ENCODE measurements at regions not wholly inside any gene's neighbourhood (a gene's known extent, or its start where the extent isn't known, plus 50 kb on each side); places are given as distances from the start of the nearest gene placed in this dataset.

DNA sequence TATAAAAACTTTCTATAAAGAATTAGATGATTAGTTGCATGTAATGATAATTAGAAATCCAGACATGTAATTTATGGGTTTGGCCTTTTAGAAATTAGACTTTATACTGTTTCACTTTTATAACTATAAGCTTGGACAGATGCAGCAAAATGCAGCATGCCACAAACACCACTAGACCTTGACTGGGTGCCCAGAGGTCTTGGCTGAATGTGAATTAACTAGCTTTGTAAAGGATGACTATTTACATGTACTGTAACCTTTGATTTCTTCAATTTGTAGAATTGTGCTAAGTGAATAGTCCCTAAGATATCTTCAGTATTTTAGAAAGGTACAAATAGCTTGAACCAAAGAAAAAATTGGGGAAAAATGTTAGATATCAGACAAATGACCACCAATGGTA is 2168.1 kb downstream of the MAT2B start:
- H3K4me1 Mint-ChIP-seq: no peaks in the 10 kb centered on the region
- ATAC-seq (ENCODE audit: low read depth) (no peak), DNase-seq (no peak)
- ChIA-PET CTCF (no interaction called here), POLR2A (no interaction called here)
- H3K4me3 Mint-ChIP-seq: no peak overlapping the region
- no peak overlapping the region for H3K4me3 ChIP-seq (ENCODE audit: control extremely low read depth in 1 of 5, extremely low read depth in 1 of 5, insufficient read depth in 1 of 5, low read depth in 2 of 5, low read length in 4 of 5)
- H3K9me3 Mint-ChIP-seq (ENCODE audit: insufficient read depth): no peaks in the 10 kb centered on the region
- no peaks in the 10 kb centered on the region for H4K20me1 ChIP-seq (ENCODE audit: control insufficient read depth, insufficient read depth, low read length, poor library complexity, severe bottlenecking)
- H2AFZ ChIP-seq (ENCODE audit: insufficient read depth, low read depth, low read length, poor library complexity, severe bottlenecking): no peak overlapping the region
- H3K9ac ChIP-seq (ENCODE audit: low read length): no peak overlapping the region
- no peaks in the 10 kb centered on the region for H3K79me2 ChIP-seq (ENCODE audit: control insufficient read depth, insufficient read depth, low read length)
- no peak overlapping the region for H3K27ac ChIP-seq (ENCODE audit: low read length in 2 of 2)
- H3K27ac Mint-ChIP-seq: no peak overlapping the region
- H3K9me3 ChIP-seq (ENCODE audit: control extremely low read depth in 1 of 3, control insufficient read depth in 2 of 3, insufficient read depth in 1 of 3, low read length in 2 of 3): no peaks in the 10 kb centered on the region
- H3K36me3 ChIP-seq (replicated peaks in 1 of 2; ENCODE audit: control extremely low read depth in 1 of 2, control insufficient read depth in 1 of 2, extremely low read depth in 1 of 2, insufficient read depth in 2 of 2, low read length in 1 of 2): no peaks in the 10 kb centered on the region
- no peaks in the 10 kb centered on the region for H3K4me1 ChIP-seq (ENCODE audit: control insufficient read depth in 2 of 2, insufficient read depth in 2 of 2, low read length in 2 of 2)
- intact Hi-C loops (cut with micrococcal nuclease): no loop called here
- H3K27me3 Mint-ChIP-seq: no peaks in the 10 kb centered on the region
- H3K27me3 ChIP-seq (replicated peaks in 1 of 4; ENCODE audit: control extremely low read depth in 1 of 4, control insufficient read depth in 3 of 4, insufficient read depth in 4 of 4, low read length in 3 of 4): no peaks in the 10 kb centered on the region
- H3K4me2 ChIP-seq (replicated peaks; ENCODE audit: low read depth, low read length, poor library complexity, severe bottlenecking): no peak overlapping the region
- no peak for TF ChIP-seq EZH2 (IDR thresholded peaks at IDR 0.05; ENCODE audit: borderline replicate concordance, insufficient read depth, low read depth, low read length, poor library complexity, severe bottlenecking)
- TF ChIP-seq, protein P1, sequence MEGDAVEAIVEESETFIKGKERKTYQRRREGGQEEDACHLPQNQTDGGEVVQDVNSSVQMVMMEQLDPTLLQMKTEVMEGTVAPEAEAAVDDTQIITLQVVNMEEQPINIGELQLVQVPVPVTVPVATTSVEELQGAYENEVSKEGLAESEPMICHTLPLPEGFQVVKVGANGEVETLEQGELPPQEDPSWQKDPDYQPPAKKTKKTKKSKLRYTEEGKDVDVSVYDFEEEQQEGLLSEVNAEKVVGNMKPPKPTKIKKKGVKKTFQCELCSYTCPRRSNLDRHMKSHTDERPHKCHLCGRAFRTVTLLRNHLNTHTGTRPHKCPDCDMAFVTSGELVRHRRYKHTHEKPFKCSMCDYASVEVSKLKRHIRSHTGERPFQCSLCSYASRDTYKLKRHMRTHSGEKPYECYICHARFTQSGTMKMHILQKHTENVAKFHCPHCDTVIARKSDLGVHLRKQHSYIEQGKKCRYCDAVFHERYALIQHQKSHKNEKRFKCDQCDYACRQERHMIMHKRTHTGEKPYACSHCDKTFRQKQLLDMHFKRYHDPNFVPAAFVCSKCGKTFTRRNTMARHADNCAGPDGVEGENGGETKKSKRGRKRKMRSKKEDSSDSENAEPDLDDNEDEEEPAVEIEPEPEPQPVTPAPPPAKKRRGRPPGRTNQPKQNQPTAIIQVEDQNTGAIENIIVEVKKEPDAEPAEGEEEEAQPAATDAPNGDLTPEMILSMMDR (IDR thresholded peaks at IDR 0.05): no peak

DNA sequence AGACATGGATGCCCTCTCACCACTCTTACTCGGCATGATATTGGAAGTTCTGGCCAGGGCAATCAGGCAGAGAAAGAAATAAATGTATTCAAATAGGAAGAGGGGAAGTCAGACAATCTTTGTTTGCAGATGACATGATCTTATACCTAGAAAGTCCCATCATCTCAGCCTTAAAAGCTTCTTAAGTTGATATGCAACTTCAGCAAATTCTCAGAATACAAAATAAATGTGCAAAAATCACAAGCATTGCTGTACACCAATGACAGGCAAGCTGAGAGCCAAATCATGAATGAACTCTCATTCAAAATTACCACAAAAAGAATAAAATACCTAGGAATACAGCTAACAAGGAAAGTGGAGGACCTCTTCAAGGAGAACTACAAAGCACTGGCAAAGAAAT is 2190.4 kb downstream of the MAT2B start:
- TF ChIP-seq, protein P1 (IDR thresholded peaks at IDR 0.05): no peak
- TF ChIP-seq EZH2 (IDR thresholded peaks at IDR 0.05; ENCODE audit: borderline replicate concordance, insufficient read depth, low read depth, low read length, poor library complexity, severe bottlenecking): no peak
- Mint-ChIP-seq H3K27ac (no peak overlapping the region), H3K9me3 (ENCODE audit: insufficient read depth) (peaks cover 2% of the 10 kb centered on the region), H3K4me3 (no peak overlapping the region), H3K27me3 (no peaks in the 10 kb centered on the region), H3K4me1 (no peaks in the 10 kb centered on the region)
- no CpG with 5 or more reads among the region's 1 CpG for WGBS (ENCODE audit: insufficient coverage)
- no peak overlapping the region for H2AFZ ChIP-seq (ENCODE audit: insufficient read depth, low read depth, low read length, poor library complexity, severe bottlenecking)
- no peaks in the 10 kb centered on the region for H4K20me1 ChIP-seq (ENCODE audit: control insufficient read depth, insufficient read depth, low read length, poor library complexity, severe bottlenecking)
- H3K27me3 ChIP-seq (replicated peaks in 1 of 4; ENCODE audit: control extremely low read depth in 1 of 4, control insufficient read depth in 3 of 4, insufficient read depth in 4 of 4, low read length in 3 of 4): no peaks in the 10 kb centered on the region
- CTCF ChIA-PET: no interaction called here
- POLR2A ChIA-PET: no interaction called here
- H3K36me3 ChIP-seq (replicated peaks in 1 of 2; ENCODE audit: control extremely low read depth in 1 of 2, control insufficient read depth in 1 of 2, extremely low read depth in 1 of 2, insufficient read depth in 2 of 2, low read length in 1 of 2): no peaks in the 10 kb centered on the region
- intact Hi-C loops (cut with micrococcal nuclease): no loop called here
- H3K4me3 ChIP-seq (ENCODE audit: control extremely low read depth in 1 of 5, extremely low read depth in 1 of 5, insufficient read depth in 1 of 5, low read depth in 2 of 5, low read length in 4 of 5): no peak overlapping the region
- H3K79me2 ChIP-seq (ENCODE audit: control insufficient read depth, insufficient read depth, low read length): no peaks in the 10 kb centered on the region
- no peak overlapping the region for H3K9ac ChIP-seq (ENCODE audit: low read length)
- H3K4me1 ChIP-seq (ENCODE audit: control insufficient read depth in 2 of 2, insufficient read depth in 2 of 2, low read length in 2 of 2): no peaks in the 10 kb centered on the region
- peaks cover 0 to 12% (median 3%) of the 10 kb centered on the region in 3 donors for H3K9me3 ChIP-seq (ENCODE audit: control extremely low read depth in 1 of 3, control insufficient read depth in 2 of 3, insufficient read depth in 1 of 3, low read length in 2 of 3)
- ATAC-seq (ENCODE audit: low read depth) (no peak), DNase-seq (no peak)
- H3K27ac ChIP-seq (ENCODE audit: low read length in 2 of 2): no peak overlapping the region
- H3K4me2 ChIP-seq (replicated peaks; ENCODE audit: low read depth, low read length, poor library complexity, severe bottlenecking): no peak overlapping the region
